Urothelium cell line (cell line): ENCODE measurements at regions not wholly inside any gene's neighbourhood (a gene's known extent, or its start where the extent isn't known, plus 50 kb on each side); places are given as distances from the start of the nearest gene placed in this dataset.
"Not testable (repeated sequence)": the region's sequence is repeated elsewhere in the genome, so short reads cannot be mapped to it uniquely, and the experiment has no call there.

Experiments
- DNase-seq: peaks from one replicate; pipeline ENCODE4 v3.0.0; 2011; ENCODE audit warnings: low spot score, mixed read lengths
- FAIRE-seq: peaks from 2 replicates; lab custom pipeline; 2011; peaks lifted over from hg19 to GRCh38; lab: Jason Lieb, UNC

DNA sequence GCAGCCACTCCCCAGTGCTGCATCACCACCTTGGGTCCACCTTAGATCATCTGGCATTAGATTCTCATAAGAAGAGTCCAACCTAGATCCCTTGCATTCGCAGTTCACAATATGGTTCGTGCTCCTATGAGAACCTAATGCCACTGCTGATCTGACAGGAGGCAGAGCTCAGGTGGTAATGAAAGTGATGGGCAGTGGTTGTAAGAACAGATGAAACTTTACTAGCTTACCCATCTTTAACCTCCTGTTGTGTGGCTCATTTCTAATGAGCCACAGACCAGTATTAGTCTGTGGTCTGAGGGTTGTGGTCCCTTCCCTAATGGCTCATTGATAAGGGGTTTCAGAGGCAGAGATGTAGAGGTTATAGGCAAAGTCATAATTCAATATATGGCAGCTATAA, 615.9 kb upstream of the MIS18BP1 start:
- FAIRE-seq (peak; percentile 71), DNase-seq (no peak)

- DNase-seq (no peak), FAIRE-seq (no peak)
These were observed 615.4 kb upstream of the MIS18BP1 start for GRCh38 chr14:45868377-45868776.

GRCh38 chr14:45867046-45867894, 614.3 kb upstream of the MIS18BP1 start:
- FAIRE-seq (peak; percentile 89), DNase-seq (no peak)

DNA sequence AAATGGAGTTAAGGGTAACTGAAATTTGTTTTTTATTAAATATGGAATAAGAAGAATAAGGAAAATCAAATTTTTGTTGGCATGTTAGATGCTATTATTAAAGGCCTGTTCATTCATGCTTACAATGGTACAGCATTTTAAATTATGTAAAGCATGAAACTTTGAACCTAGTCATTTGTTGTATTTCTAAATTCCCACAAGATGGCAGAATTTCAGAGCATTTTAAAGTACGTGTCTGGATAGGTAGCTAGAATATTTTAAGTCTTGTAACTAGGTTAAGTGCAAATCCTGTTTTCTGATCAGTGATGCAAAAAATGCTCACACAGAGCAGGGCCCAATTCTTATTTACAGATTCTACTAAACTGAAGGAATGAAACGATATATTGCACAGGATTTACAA, 585.6 kb upstream of the MIS18BP1 start:
- peak; percentile 37 for FAIRE-seq
- peak; percentile 11 for DNase-seq

DNA sequence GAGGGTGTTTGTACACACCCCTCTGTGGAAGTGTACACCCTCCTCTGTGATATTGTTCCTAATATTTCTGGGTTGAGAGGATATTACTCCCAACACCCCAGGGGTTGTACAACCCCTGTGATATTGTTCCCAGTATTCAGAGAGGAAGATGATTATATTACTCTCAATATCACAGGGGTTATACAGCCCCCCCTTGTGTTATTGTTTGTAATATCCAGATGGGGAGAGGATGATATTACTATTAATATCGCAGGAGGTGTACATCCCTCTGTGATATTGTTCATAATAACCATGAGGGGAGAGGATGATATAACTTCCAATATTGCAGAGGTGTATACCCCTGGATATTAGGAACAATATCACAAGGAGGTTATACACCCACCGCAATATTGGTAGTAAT, 566.1 kb upstream of the MIS18BP1 start:
- DNase-seq: no peak
- FAIRE-seq: peak; percentile 81

- no peak for FAIRE-seq
- DNase-seq: no peak
These were observed 558.2 kb upstream of the MIS18BP1 start for GRCh38 chr14:45811155-45811554.

GRCh38 chr14:45810152-45810872, 557.3 kb upstream of the MIS18BP1 start:
- DNase-seq (no peak), FAIRE-seq (no peak)

- FAIRE-seq (peak; percentile 30), DNase-seq (no peak)
These were observed 554.3 kb upstream of the MIS18BP1 start for GRCh38 chr14:45807178-45807899.

DNA sequence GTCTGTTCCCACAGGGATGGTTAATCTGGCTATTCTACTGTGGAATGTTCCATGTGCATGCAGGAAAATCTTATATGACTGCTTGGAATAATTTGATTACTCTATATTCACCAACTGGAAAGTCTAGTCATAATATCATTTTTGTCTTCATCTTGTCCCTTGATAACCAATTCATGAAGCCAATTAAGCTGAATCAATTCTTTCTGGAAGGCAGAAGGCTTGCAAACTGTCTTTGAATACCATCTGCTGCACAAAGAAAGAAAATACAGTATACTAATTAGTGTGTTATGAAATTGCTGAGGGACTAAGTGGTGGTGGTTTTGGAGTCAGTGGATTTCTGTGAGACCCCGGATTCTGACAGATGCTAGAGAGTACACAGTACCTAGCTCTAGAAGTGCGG, 546.5 kb upstream of the MIS18BP1 start:
- FAIRE-seq: no peak
- DNase-seq: no peak

- no peak for DNase-seq
- peak; percentile 56 for FAIRE-seq
These were observed 545.7 kb upstream of the MIS18BP1 start for GRCh38 chr14:45798659-45799058.

- not testable (repeated sequence) for DNase-seq, FAIRE-seq
These were observed 543.0 kb upstream of the MIS18BP1 start for GRCh38 chr14:45796006-45796405.

- no peak for FAIRE-seq
- DNase-seq: no peak
These were observed 540.1 kb upstream of the MIS18BP1 start for GRCh38 chr14:45793081-45793480.

DNA sequence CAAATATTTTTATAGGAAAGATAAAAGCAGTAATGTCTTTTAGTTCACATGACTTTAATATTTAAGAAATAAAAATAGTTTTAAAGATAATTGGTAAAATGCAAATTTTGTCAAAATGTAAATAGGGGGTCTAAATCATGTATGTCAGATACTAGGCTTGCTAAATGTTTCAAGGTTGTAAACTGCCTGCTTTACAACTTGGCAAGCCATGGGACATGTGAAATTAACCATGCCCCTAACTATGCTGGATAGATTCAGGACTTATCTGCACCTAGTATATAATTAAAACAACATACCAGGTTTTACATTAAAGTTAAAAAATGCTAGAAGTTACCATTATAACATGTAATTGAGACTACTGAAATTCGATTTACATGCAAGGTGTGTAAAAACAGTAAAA, 537.3 kb upstream of the MIS18BP1 start:
- FAIRE-seq (no peak), DNase-seq (no peak)

DNA sequence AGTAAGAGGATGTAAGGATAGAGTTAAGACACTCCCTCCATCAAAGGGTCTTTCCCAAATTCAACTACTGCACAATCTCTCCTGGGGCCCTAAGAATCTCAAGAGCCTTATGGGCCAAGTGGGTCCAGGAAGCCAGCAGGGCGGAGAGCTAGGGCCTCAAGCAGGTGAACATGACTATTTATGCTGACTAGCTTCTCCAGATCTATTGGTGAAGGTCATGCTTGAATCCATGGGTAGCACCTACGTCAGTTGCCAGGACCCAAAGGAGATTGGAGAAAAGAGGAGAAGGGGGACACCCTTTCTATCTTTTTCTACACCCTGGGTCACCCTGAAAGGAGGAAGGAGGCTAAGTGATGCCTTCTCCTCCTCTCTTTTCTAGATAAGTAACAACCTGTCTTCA, 534.2 kb upstream of the MIS18BP1 start:
- FAIRE-seq: no peak
- DNase-seq: no peak

- peak; percentile 86 for FAIRE-seq
- no peak for DNase-seq
These were observed 533.3 kb upstream of the MIS18BP1 start for GRCh38 chr14:45786266-45786665.

GRCh38 chr14:45785240-45785639, 532.2 kb upstream of the MIS18BP1 start:
- DNase-seq: no peak
- no peak for FAIRE-seq

- DNase-seq (no peak), FAIRE-seq (no peak)
These were observed 513.2 kb upstream of the MIS18BP1 start for GRCh38 chr14:45766247-45766646.

DNA sequence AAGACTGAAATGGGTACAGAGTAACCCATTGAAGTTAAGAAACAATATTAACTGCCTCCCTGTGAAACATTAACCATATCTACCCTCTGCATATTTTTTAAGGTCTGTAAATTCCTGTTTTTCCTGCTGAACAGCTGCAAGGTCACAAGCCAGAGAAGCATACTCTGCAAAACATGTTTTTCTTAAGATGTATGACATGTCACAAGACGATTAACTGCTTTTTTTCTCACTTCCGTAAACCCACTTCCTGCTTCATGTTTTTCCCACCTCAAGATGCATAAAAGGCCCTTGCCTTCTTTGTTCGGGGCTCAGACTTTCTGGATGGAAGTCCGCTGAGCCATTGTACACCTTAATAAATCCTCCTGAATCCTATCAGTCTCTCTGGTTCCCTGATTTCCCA, 504.7 kb upstream of the MIS18BP1 start:
- FAIRE-seq: no peak
- DNase-seq: no peak

- not testable (repeated sequence) for FAIRE-seq, DNase-seq
These were observed 503.4 kb upstream of the MIS18BP1 start for GRCh38 chr14:45756412-45756811.

- DNase-seq (no peak), FAIRE-seq (no peak)
These were observed 490.9 kb upstream of the MIS18BP1 start for GRCh38 chr14:45743884-45744283.

GRCh38 chr14:45742187-45742586, 489.2 kb upstream of the MIS18BP1 start:
- no peak for FAIRE-seq

More at GRCh38 chr14:45742187-45742586, 489.2 kb upstream of the MIS18BP1 start:
- DNase-seq: no peak
